Activated naive CD8-positive, alpha-beta T cell treated with anti-CD3 and anti-CD28 coated beads, Interleukin-2, amount 10 ng/mL, durations not matched to agents 7 days and 5 days (primary cell): ENCODE measurements at regions not wholly inside any gene's neighbourhood (a gene's known extent, or its start where the extent isn't known, plus 50 kb on each side); places are given as distances from the start of the nearest gene placed in this dataset.

Experiments
- ATAC-seq: fragments of 150-1000 bp; cut with Tn5 transposase; one replicate; pipeline ENCODE4 v1.10.0; 2021; ENCODE audit warnings: low read depth, moderate library complexity
- POLR2A ChIA-PET: fragments of 350-600 bp; sonication (Branson Sonifier 250); formaldehyde crosslinking; loops from one replicate; lab custom pipeline; 2021; ENCODE audit warnings: antibody characterized with exemption; lab: Charles Lee
- DNase-seq: peaks from one replicate; pipeline ENCODE4 v3.0.0; 2021
- H3K27ac Mint-ChIP-seq: one replicate; pipeline ENCODE4 v1.8.0; 2022; ENCODE audit warnings: mild to moderate bottlenecking, mixed read lengths
- H3K27me3 Mint-ChIP-seq: one replicate; pipeline ENCODE4 v1.8.0; 2022; ENCODE audit warnings: mild to moderate bottlenecking, moderate library complexity, mixed read lengths
- H3K36me3 Mint-ChIP-seq: one replicate; pipeline ENCODE4 v1.8.0; 2021; ENCODE audit warnings: mild to moderate bottlenecking, mixed read lengths
- H3K4me1 Mint-ChIP-seq: one replicate; pipeline ENCODE4 v1.8.0; 2021; ENCODE audit warnings: mixed read lengths
- H3K4me3 Mint-ChIP-seq: one replicate; pipeline ENCODE4 v1.8.0; 2022; ENCODE audit warnings: mild to moderate bottlenecking, moderate library complexity, mixed read lengths
- H3K9me3 Mint-ChIP-seq: one replicate; pipeline ENCODE4 v1.8.0; 2021; ENCODE audit warnings: mixed read lengths

- DNase-seq (no peak), ATAC-seq (no peak)
- Mint-ChIP-seq H3K9me3 (no peaks in the 10 kb centered on the region), H3K27me3 (no peaks in the 10 kb centered on the region), H3K4me3 (no peak overlapping the region), H3K4me1 (no peaks in the 10 kb centered on the region), H3K36me3 (no peaks in the 10 kb centered on the region), H3K27ac (no peak overlapping the region)
- POLR2A ChIA-PET = no interaction called here
Observed at GRCh38 chr2:143981428-143981827, 538.5 kb downstream of the ZEB2 start.

- H3K4me3 Mint-ChIP-seq = no peak overlapping the region
- no peak for DNase-seq
- POLR2A ChIA-PET = no interaction called here
- H3K36me3 Mint-ChIP-seq = no peaks in the 10 kb centered on the region
- no peaks in the 10 kb centered on the region for H3K9me3 Mint-ChIP-seq
- H3K27me3 Mint-ChIP-seq = no peaks in the 10 kb centered on the region
- no peaks in the 10 kb centered on the region for H3K4me1 Mint-ChIP-seq
- no peak for ATAC-seq
- H3K27ac Mint-ChIP-seq = no peak overlapping the region
Observed at GRCh38 chr2:143977356-143977755, 542.6 kb downstream of the ZEB2 start.

GRCh38 chr2:143975216-143975615 is 544.7 kb downstream of the ZEB2 start:
- POLR2A ChIA-PET = no interaction called here
- Mint-ChIP-seq H3K4me3 (no peak overlapping the region), H3K4me1 (no peaks in the 10 kb centered on the region), H3K36me3 (no peaks in the 10 kb centered on the region), H3K27me3 (no peaks in the 10 kb centered on the region), H3K9me3 (no peaks in the 10 kb centered on the region), H3K27ac (no peak overlapping the region)
- ATAC-seq (no peak), DNase-seq (no peak)

GRCh38 chr2:143974262-143974661 is 545.7 kb downstream of the ZEB2 start:
- no peak overlapping the region for H3K27ac Mint-ChIP-seq
- no peak overlapping the region for H3K4me3 Mint-ChIP-seq
- ATAC-seq = no peak
- no peaks in the 10 kb centered on the region for H3K27me3 Mint-ChIP-seq
- no peak for DNase-seq
- POLR2A ChIA-PET = no interaction called here
- no peaks in the 10 kb centered on the region for H3K9me3 Mint-ChIP-seq
- peaks cover 3% of the 10 kb centered on the region for H3K36me3 Mint-ChIP-seq
- H3K4me1 Mint-ChIP-seq = no peaks in the 10 kb centered on the region

GRCh38 chr2:143968860-143969259 is 551.1 kb downstream of the ZEB2 start:
- Mint-ChIP-seq H3K27ac (no peak overlapping the region), H3K4me1 (no peaks in the 10 kb centered on the region), H3K36me3 (peaks cover 4% of the 10 kb centered on the region), H3K9me3 (no peaks in the 10 kb centered on the region), H3K4me3 (no peak overlapping the region), H3K27me3 (no peaks in the 10 kb centered on the region)
- DNase-seq = no peak
- ATAC-seq = no peak
- POLR2A ChIA-PET = no interaction called here

GRCh38 chr2:143968360-143968759 is 551.6 kb downstream of the ZEB2 start:
- POLR2A ChIA-PET = no interaction called here
- ATAC-seq (no peak), DNase-seq (no peak)
- no peak overlapping the region for H3K27ac Mint-ChIP-seq
- no peaks in the 10 kb centered on the region for H3K4me1 Mint-ChIP-seq
- no peaks in the 10 kb centered on the region for H3K9me3 Mint-ChIP-seq
- H3K27me3 Mint-ChIP-seq = no peaks in the 10 kb centered on the region
- no peak overlapping the region for H3K4me3 Mint-ChIP-seq
- H3K36me3 Mint-ChIP-seq = peaks cover 4% of the 10 kb centered on the region

- H3K4me1 Mint-ChIP-seq = no peaks in the 10 kb centered on the region
- no peaks in the 10 kb centered on the region for H3K27me3 Mint-ChIP-seq
- POLR2A ChIA-PET = no interaction called here
- H3K9me3 Mint-ChIP-seq = no peaks in the 10 kb centered on the region
- H3K4me3 Mint-ChIP-seq = no peak overlapping the region
- peaks cover 7% of the 10 kb centered on the region for H3K36me3 Mint-ChIP-seq
- H3K27ac Mint-ChIP-seq = no peak overlapping the region
- DNase-seq (no peak), ATAC-seq (no peak)
Observed at GRCh38 chr2:143965493-143966164, 554.3 kb downstream of the ZEB2 start.

GRCh38 chr2:143964891-143965290 is 555.0 kb downstream of the ZEB2 start:
- H3K27ac Mint-ChIP-seq = no peak overlapping the region
- H3K36me3 Mint-ChIP-seq = peaks cover 9% of the 10 kb centered on the region
- H3K4me3 Mint-ChIP-seq = no peak overlapping the region
- no peaks in the 10 kb centered on the region for H3K4me1 Mint-ChIP-seq
- DNase-seq (no peak), ATAC-seq (no peak)
- POLR2A ChIA-PET = no interaction called here
- peaks cover 2% of the 10 kb centered on the region for H3K9me3 Mint-ChIP-seq
- no peaks in the 10 kb centered on the region for H3K27me3 Mint-ChIP-seq

- H3K9me3 Mint-ChIP-seq = peaks cover 2% of the 10 kb centered on the region
- peaks cover 8% of the 10 kb centered on the region for H3K36me3 Mint-ChIP-seq
- POLR2A ChIA-PET = no interaction called here
- no peak for DNase-seq
- no peaks in the 10 kb centered on the region for H3K27me3 Mint-ChIP-seq
- no peak for ATAC-seq
- no peak overlapping the region for H3K27ac Mint-ChIP-seq
- no peaks in the 10 kb centered on the region for H3K4me1 Mint-ChIP-seq
- no peak overlapping the region for H3K4me3 Mint-ChIP-seq
Observed at GRCh38 chr2:143960177-143960576, 559.7 kb downstream of the ZEB2 start.

- Mint-ChIP-seq H3K4me1 (no peaks in the 10 kb centered on the region), H3K9me3 (peaks cover 2% of the 10 kb centered on the region), H3K27ac (no peak overlapping the region), H3K27me3 (no peaks in the 10 kb centered on the region), H3K4me3 (no peak overlapping the region), H3K36me3 (peaks cover 8% of the 10 kb centered on the region)
- ATAC-seq (no peak), DNase-seq (no peak)
- POLR2A ChIA-PET = no interaction called here
Observed at GRCh38 chr2:143957321-143957720, 562.6 kb downstream of the ZEB2 start.

- Mint-ChIP-seq H3K4me3 (no peak overlapping the region), H3K36me3 (peaks cover 5% of the 10 kb centered on the region), H3K4me1 (no peaks in the 10 kb centered on the region), H3K27me3 (no peaks in the 10 kb centered on the region), H3K9me3 (peaks cover 1% of the 10 kb centered on the region), H3K27ac (no peak overlapping the region)
- ATAC-seq (no peak), DNase-seq (no peak)
- POLR2A ChIA-PET = no interaction called here
Observed at GRCh38 chr2:143955401-143956065, 564.4 kb downstream of the ZEB2 start.

- no peak for DNase-seq
- peaks cover 1% of the 10 kb centered on the region for H3K36me3 Mint-ChIP-seq
- H3K4me1 Mint-ChIP-seq = no peaks in the 10 kb centered on the region
- POLR2A ChIA-PET = no interaction called here
- no peak overlapping the region for H3K4me3 Mint-ChIP-seq
- ATAC-seq = no peak
- H3K9me3 Mint-ChIP-seq = no peaks in the 10 kb centered on the region
- no peaks in the 10 kb centered on the region for H3K27me3 Mint-ChIP-seq
- H3K27ac Mint-ChIP-seq = no peak overlapping the region
Observed at GRCh38 chr2:143954844-143955243, 565.1 kb downstream of the ZEB2 start.

- H3K4me1 Mint-ChIP-seq = no peaks in the 10 kb centered on the region
- no peaks in the 10 kb centered on the region for H3K9me3 Mint-ChIP-seq
- ATAC-seq (no peak), DNase-seq (no peak)
- POLR2A ChIA-PET = no interaction called here
- no peaks in the 10 kb centered on the region for H3K27me3 Mint-ChIP-seq
- H3K27ac Mint-ChIP-seq = no peak overlapping the region
- H3K36me3 Mint-ChIP-seq = peaks cover 1% of the 10 kb centered on the region
- H3K4me3 Mint-ChIP-seq = no peak overlapping the region
Observed at GRCh38 chr2:143954186-143954585, 565.7 kb downstream of the ZEB2 start.

GRCh38 chr2:143953451-143954030 is 566.4 kb downstream of the ZEB2 start:
- no peak overlapping the region for H3K27ac Mint-ChIP-seq
- ATAC-seq = no peak
- H3K4me3 Mint-ChIP-seq = no peak overlapping the region
- DNase-seq = no peak
- no peaks in the 10 kb centered on the region for H3K9me3 Mint-ChIP-seq
- H3K36me3 Mint-ChIP-seq = peaks cover 1% of the 10 kb centered on the region
- no peaks in the 10 kb centered on the region for H3K4me1 Mint-ChIP-seq
- POLR2A ChIA-PET = no interaction called here
- no peaks in the 10 kb centered on the region for H3K27me3 Mint-ChIP-seq
